Ovary (tissue), 7 donors: ENCODE measurements at regions not wholly inside any gene's neighbourhood (a gene's known extent, or its start where the extent isn't known, plus 50 kb on each side); places are given as distances from the start of the nearest gene placed in this dataset.

Source experiments
- DNase-seq, 5 donors: peaks; one replicate each; pipeline ENCODE4 v3.0.0-alpha.2; 2019 to 2020
- H3K27ac ChIP-seq, 2 donors: fragments of 200-600 bp; one replicate each; pipeline versions ENCODE4 v1.5.1 to v1.8.0; 2019 to 2022
- H3K27me3 ChIP-seq: fragments of 200-600 bp; one replicate; pipeline ENCODE4 v1.8.0; 2022
- H3K36me3 ChIP-seq: fragments of 200-600 bp; sonication (generic); one replicate; pipeline ENCODE4 v1.5.1; 2019
- H3K4me1 ChIP-seq: one replicate; pipeline ENCODE4 v1.8.1; 2013; ENCODE audit warnings: mild to moderate bottlenecking, moderate library complexity; ENCODE audit not compliant: insufficient read depth
- H3K4me3 ChIP-seq: fragments of 200-600 bp; sonication (generic); one replicate; pipeline ENCODE4 v1.5.1; 2017
- H3K9me3 ChIP-seq, 2 donors: fragments of 200-600 bp in 1 of 2; sonication (generic) in 1 of 2; one replicate each; pipeline versions ENCODE4 v1.5.1 to v1.8.1; 2013 to 2019; ENCODE audit warnings: mild to moderate bottlenecking in 1 of 2, moderate library complexity in 1 of 2
- EP300 ChIP-seq: sonication (generic); formaldehyde crosslinking; IDR thresholded peaks from one replicate; pipeline ENCODE4 v1.6.1; 2017; ENCODE audit warnings: antibody characterized with exemption
- POLR2A ChIP-seq: fragments of 450-650 bp; IDR thresholded peaks from one replicate; pipeline ENCODE4 v1.6.1; 2017; ENCODE audit warnings: antibody characterized with exemption, mild to moderate bottlenecking, moderate library complexity
- WGBS, 3 donors: extraction: QIAGEN DNeasy Blood & Tissue Kit in 1 of 3; methylation state at CpG; one replicate each; pipeline versions ENCODE4 v1.1.5 to v1.1.7; 2013 to 2017; 5-methylcytosine and 5-hydroxymethylcytosine counted together
- intact Hi-C, 4 donors: fragments of 100-400 bp; cut with DNase I; formaldehyde crosslinking; loops; one replicate each; pipeline versions ENCODE4 v1.11.0 to v1.15.1; 2022 to 2023
- TF ChIP-seq, protein P1 (sequence below), 3 donors: fragments of 450-650 bp in 2 of 3; fragments of 200-600 bp in 1 of 3; IDR thresholded peaks; one replicate each; pipeline versions ENCODE4 v1.5.1 to v1.8.0; 2016 to 2022; ENCODE audit warnings: antibody characterized with exemption in 3 of 3, mild to moderate bottlenecking in 1 of 3
- donor health status: DM: no; HTN: no; CAD: no; lungs with moderate emphysema.
- donor health status: DM: no; HTN: no; CAD: no.
- donor health status: Bipolar disorder and iron deficiency.
- donor health status: DM: no; HTN: no; CAD: no.
- donor health status: DM: yes; HTN: yes; CAD: no.

DNA sequence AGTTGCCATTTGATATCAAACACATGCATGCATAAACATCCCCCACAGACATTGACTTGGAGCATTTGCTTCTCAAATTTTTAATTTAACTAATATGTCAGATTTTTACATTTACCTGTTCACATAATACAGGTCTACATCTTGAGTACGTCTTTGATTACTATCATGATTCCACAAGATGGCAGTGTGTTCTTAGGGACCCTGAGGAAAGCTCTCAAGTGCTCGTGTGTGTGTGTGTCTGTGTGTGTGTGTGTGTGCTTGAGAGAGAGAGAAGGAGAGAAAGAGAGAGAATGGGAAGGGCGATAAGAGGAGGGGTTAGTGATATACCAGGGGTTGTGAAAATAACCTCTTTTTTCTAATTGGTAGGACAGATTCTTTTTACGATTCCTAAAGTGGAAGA is 167.1 kb upstream of the OR4E1 start:
- H3K4me1 ChIP-seq, result no peaks in the 10 kb centered on the region
- no peaks in the 10 kb centered on the region for H3K27me3 ChIP-seq
- H3K27ac ChIP-seq, result no peak overlapping the region
- H3K36me3 ChIP-seq, result no peaks in the 10 kb centered on the region
- no peak overlapping the region for H3K4me3 ChIP-seq
- no peak for DNase-seq
- no peaks in the 10 kb centered on the region for H3K9me3 ChIP-seq
- intact Hi-C loops, result no loop called here
- TF ChIP-seq EP300, result no peak
- no peak for TF ChIP-seq POLR2A
- TF ChIP-seq, protein P1, sequence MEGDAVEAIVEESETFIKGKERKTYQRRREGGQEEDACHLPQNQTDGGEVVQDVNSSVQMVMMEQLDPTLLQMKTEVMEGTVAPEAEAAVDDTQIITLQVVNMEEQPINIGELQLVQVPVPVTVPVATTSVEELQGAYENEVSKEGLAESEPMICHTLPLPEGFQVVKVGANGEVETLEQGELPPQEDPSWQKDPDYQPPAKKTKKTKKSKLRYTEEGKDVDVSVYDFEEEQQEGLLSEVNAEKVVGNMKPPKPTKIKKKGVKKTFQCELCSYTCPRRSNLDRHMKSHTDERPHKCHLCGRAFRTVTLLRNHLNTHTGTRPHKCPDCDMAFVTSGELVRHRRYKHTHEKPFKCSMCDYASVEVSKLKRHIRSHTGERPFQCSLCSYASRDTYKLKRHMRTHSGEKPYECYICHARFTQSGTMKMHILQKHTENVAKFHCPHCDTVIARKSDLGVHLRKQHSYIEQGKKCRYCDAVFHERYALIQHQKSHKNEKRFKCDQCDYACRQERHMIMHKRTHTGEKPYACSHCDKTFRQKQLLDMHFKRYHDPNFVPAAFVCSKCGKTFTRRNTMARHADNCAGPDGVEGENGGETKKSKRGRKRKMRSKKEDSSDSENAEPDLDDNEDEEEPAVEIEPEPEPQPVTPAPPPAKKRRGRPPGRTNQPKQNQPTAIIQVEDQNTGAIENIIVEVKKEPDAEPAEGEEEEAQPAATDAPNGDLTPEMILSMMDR (IDR thresholded peaks at IDR 0.05), result no peak
- 10 to 25% (median 18%) methylated on average over 4 of the region's 4 CpGs for WGBS, 3 donors

DNA sequence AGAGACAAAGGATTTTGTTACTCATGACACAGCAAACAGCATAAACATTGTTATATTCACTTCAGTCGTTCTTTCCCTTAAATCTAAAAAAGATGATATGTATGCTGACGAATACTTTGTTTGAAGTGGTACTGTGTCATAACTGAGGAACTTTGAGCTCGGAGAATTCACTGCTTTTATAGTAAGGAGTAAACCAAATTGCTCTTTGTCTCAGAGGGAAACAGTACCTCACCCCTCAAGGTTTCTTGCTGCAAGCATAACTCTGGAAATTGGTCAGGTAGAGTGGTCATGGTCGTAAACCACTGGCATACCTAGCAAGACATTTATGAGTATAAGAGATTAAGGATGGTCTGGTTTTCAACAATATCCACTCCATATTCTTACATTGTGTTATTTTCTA is 160.2 kb upstream of the OR4E1 start:
- WGBS, 3 donors, result 61 to 78% (median 65%) methylated on average over 4 of the region's 4 CpGs

DNA sequence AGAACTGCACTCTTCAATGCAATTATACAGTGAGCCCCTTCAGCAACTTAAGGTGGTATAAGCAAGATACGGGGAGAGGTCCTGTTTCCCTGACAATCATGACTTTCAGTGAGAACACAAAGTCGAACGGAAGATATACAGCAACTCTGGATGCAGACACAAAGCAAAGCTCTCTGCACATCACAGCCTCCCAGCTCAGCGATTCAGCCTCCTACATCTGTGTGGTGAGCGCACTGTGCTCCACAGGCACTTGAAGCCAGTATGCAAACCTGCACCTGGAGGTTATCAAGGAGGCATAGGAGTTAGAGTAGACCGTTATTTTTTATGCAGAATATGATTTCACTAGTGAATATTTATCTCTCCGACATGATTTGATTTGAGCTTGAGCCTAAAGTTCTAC is 152.2 kb upstream of the OR4E1 start:
- TF ChIP-seq, protein P1 (IDR thresholded peaks at IDR 0.05), result no peak
- TF ChIP-seq POLR2A, result no peak
- Histone ChIP-seq H3K27me3 (no peaks in the 10 kb centered on the region), H3K9me3 (no peaks in the 10 kb centered on the region), H3K27ac (no peak overlapping the region), H3K36me3 (no peaks in the 10 kb centered on the region), H3K4me3 (no peak overlapping the region), H3K4me1 (no peaks in the 10 kb centered on the region)
- 69 to 74% (median 74%) methylated on average over 7 of the region's 7 CpGs for WGBS, 3 donors
- intact Hi-C loops, result no loop called here
- no peak for DNase-seq

More for the DNA sequence above, 160.2 kb upstream of the OR4E1 start:
- Histone ChIP-seq H3K27ac (no peak overlapping the region), H3K27me3 (no peaks in the 10 kb centered on the region), H3K9me3 (no peaks in the 10 kb centered on the region), H3K4me3 (no peak overlapping the region), H3K36me3 (no peaks in the 10 kb centered on the region), H3K4me1 (no peaks in the 10 kb centered on the region)
- TF ChIP-seq EP300, result no peak
- TF ChIP-seq POLR2A, result no peak
- TF ChIP-seq, protein P1 (IDR thresholded peaks at IDR 0.05), result no peak
- intact Hi-C loops, result no loop called here
- no peak for DNase-seq

DNA sequence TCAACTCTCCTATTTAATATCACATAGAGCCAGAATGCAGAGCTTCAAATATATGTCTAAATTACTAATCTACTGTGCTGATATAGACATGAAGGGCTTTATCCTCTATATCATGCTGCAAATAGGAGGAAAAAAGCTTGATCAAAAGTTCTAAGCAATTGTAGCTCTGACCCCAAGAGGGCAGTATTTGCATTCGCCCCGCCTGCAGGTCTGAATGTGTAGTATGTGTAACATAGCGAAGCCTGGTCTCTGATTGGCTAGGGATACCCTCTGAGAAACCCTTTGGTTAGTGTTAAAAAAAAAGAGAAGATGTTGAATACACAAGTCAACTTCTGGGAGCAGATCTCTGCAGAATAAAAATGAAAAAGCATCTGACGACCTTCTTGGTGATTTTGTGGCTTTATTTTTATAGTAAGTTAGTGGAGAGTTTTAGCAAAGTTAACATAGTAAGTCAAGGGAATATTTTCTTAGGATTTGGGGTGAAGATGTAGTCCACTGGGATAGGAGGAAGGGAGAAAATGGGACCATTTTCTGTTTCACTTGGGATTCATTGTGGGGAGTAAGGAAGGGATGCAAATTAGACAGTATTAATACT is 151.6 kb upstream of the OR4E1 start:
- no peak for DNase-seq
- H3K36me3 ChIP-seq, result no peaks in the 10 kb centered on the region
- no peaks in the 10 kb centered on the region for H3K4me1 ChIP-seq
- no peak overlapping the region for H3K4me3 ChIP-seq
- H3K27me3 ChIP-seq, result no peaks in the 10 kb centered on the region
- intact Hi-C loops, result no loop called here
- TF ChIP-seq POLR2A, result no peak
- TF ChIP-seq, protein P1 (IDR thresholded peaks at IDR 0.05), result no peak
- no peak for TF ChIP-seq EP300
- WGBS, 3 donors, result 7 to 9% (median 8%) methylated on average over 4 of the region's 4 CpGs
- no peak overlapping the region for H3K27ac ChIP-seq
- H3K9me3 ChIP-seq, result no peaks in the 10 kb centered on the region

DNA sequence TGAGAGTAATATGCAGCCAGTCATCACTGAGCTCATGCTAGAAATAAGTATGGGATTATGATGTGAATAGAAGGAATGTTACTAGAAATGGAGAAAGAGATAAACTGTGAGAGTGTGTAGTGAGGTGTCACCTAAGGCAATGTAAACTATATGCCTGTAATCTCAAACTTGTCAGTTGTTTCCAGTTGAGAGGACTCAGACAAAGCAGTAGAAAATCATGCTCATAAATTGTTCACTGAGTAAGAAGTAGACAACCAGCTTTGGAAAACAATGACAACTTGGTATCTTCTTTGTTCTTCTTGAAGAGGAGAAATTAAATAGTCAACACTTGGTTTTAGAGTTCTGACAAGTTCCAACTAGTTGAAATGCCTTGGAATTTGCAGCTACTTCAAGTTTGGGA is 148.5 kb upstream of the OR4E1 start:
- Histone ChIP-seq H3K4me3 (no peak overlapping the region), H3K36me3 (no peaks in the 10 kb centered on the region), H3K9me3 (no peaks in the 10 kb centered on the region), H3K27ac (no peak overlapping the region), H3K4me1 (no peaks in the 10 kb centered on the region), H3K27me3 (no peaks in the 10 kb centered on the region)
- intact Hi-C loops, result no loop called here
- no peak for DNase-seq
- TF ChIP-seq, protein P1 (IDR thresholded peaks at IDR 0.05), result no peak
- no peak for TF ChIP-seq EP300
- TF ChIP-seq POLR2A, result no peak
